Psoas muscle (tissue), 7 donors: ENCODE measurements at regions not wholly inside any gene's neighbourhood (a gene's known extent, or its start where the extent isn't known, plus 50 kb on each side); places are given as distances from the start of the nearest gene placed in this dataset.

ENCODE experiments used
- ATAC-seq, 4 donors: fragments of 200-7000 bp; cut with Tn5 transposase; one replicate each; pipeline ENCODE4 v1.9.1; 2020; ENCODE audit warnings: moderate library complexity in 3 of 4, mild to moderate bottlenecking in 2 of 4
- DNase-seq, 2 donors: peaks; one replicate each; pipeline ENCODE4 v3.0.0-alpha.2; 2020
- H3K27ac ChIP-seq: fragments of 200-600 bp; one replicate; pipeline ENCODE4 v1.8.0; 2022
- H3K27me3 ChIP-seq, 3 donors: fragments of 200-600 bp in 1 of 3; one replicate each; pipeline versions ENCODE4 v1.6.1 to v1.8.0; 2013 to 2022; ENCODE audit warnings: low read length in 2 of 3, mild to moderate bottlenecking in 2 of 3, moderate library complexity in 1 of 3; ENCODE audit not compliant: insufficient read depth in 3 of 3
- H3K36me3 ChIP-seq, 2 donors: fragments of 200-600 bp in 1 of 2; one replicate each; pipeline versions ENCODE4 v1.6.1 to v1.8.0; 2013 to 2022; ENCODE audit warnings: low read depth in 1 of 2, mild to moderate bottlenecking in 1 of 2, moderate library complexity in 1 of 2; ENCODE audit not compliant: insufficient read depth in 1 of 2
- H3K4me1 ChIP-seq: fragments of 200-600 bp; one replicate; pipeline ENCODE4 v1.8.0; 2022
- H3K4me3 ChIP-seq: fragments of 200-600 bp; one replicate; pipeline ENCODE4 v1.8.0; 2022; ENCODE audit warnings: mild to moderate bottlenecking
- H3K9me3 ChIP-seq: fragments of 200-600 bp; one replicate; pipeline ENCODE4 v1.8.0; 2022
- WGBS, 3 donors: extraction: QIAGEN DNeasy Blood & Tissue Kit; methylation state at CpG; one replicate each; pipeline versions ENCODE4 v1.1.6 to v1.1.7; 2013; 5-methylcytosine and 5-hydroxymethylcytosine counted together
- intact Hi-C, 2 donors: fragments of 100-400 bp; cut with DNase I; formaldehyde crosslinking; loops; one replicate each; pipeline versions ENCODE4 v1.11.0 to v1.14.2; 2022
- TF ChIP-seq, protein P1 (sequence below): fragments of 200-600 bp; IDR thresholded peaks from one replicate; pipeline ENCODE4 v1.8.0; 2022; ENCODE audit warnings: antibody characterized with exemption
- donor health status: healthy with polysubstance abuse.
- donor health status: DM: no; HTN: no; CAD: no; lungs with moderate emphysema.
- donor health status: Bipolar disorder and iron deficiency.
- donor health status: healthy.
- donor health status: DM: yes; HTN: yes; CAD: no.
- donor health status: DM: no; HTN: no; CAD: no.
- donor health status: DM: yes; HTN: yes; CAD: no.

DNA sequence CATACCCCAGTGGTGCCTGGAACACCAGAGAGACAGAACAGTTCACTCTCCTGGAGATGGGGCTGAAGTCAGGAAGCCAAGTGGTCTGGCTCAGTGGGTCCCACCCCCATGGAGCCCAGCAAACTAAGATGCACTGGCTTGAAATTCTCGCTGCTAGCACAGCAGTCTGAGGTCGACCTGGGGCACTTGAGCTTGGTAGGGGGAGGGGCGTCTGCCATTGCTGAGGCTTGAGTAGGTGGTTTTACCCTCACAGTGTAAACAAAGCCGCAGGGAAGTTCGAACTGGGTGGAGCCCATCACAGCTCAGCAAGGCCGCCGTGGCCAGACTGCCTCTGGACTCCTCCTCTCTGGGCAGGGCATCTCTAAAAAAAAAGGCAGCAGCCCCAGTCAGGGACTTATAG is 272.0 kb downstream of the KLF13 start:
- Histone ChIP-seq H3K9me3 (no peaks in the 10 kb centered on the region), H3K27me3 (no peaks in the 10 kb centered on the region), H3K36me3 (no peaks in the 10 kb centered on the region), H3K27ac (no peak overlapping the region), H3K4me3 (no peak overlapping the region), H3K4me1 (no peaks in the 10 kb centered on the region)
- TF ChIP-seq, protein P1, sequence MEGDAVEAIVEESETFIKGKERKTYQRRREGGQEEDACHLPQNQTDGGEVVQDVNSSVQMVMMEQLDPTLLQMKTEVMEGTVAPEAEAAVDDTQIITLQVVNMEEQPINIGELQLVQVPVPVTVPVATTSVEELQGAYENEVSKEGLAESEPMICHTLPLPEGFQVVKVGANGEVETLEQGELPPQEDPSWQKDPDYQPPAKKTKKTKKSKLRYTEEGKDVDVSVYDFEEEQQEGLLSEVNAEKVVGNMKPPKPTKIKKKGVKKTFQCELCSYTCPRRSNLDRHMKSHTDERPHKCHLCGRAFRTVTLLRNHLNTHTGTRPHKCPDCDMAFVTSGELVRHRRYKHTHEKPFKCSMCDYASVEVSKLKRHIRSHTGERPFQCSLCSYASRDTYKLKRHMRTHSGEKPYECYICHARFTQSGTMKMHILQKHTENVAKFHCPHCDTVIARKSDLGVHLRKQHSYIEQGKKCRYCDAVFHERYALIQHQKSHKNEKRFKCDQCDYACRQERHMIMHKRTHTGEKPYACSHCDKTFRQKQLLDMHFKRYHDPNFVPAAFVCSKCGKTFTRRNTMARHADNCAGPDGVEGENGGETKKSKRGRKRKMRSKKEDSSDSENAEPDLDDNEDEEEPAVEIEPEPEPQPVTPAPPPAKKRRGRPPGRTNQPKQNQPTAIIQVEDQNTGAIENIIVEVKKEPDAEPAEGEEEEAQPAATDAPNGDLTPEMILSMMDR: no peak
- DNase-seq: no peak
- WGBS, 3 donors: 26 to 39% (median 32%) methylated on average over 7 of the region's 7 CpGs
- ATAC-seq: no peak
- intact Hi-C loops: no loop called here

DNA sequence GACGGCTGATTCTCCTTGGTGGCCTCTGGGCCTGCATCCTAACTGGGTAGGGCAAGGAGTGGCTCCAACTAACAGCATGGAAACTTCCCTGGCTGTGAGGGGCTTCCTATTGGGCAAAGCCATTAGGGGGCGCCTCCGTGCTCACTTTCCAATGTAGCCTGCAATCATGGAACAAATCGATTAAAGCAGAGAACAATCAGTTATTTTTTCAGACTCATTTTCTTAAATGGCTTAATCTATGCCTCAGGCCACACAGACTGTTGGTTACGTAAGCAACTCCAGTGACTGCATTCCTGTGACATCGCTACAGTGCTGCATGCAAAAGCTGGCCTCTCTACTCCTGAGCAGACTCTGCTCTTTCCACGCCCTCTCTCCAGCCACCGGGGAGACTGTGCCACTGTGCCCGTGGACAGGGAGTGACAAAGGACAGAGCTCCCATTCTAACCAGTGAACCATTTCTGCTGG is 278.9 kb downstream of the KLF13 start:
- DNase-seq (no peak), ATAC-seq (no peak)
- no peaks in the 10 kb centered on the region for H3K27me3 ChIP-seq
- no peaks in the 10 kb centered on the region for H3K36me3 ChIP-seq
- WGBS, 3 donors: 34 to 40% (median 39%) methylated on average over 9 of the region's 9 CpGs
- H3K27ac ChIP-seq: no peak overlapping the region
- H3K4me1 ChIP-seq: no peaks in the 10 kb centered on the region
- H3K9me3 ChIP-seq: no peaks in the 10 kb centered on the region
- intact Hi-C loops: no loop called here
- H3K4me3 ChIP-seq: no peak overlapping the region
- TF ChIP-seq, protein P1: no peak

DNA sequence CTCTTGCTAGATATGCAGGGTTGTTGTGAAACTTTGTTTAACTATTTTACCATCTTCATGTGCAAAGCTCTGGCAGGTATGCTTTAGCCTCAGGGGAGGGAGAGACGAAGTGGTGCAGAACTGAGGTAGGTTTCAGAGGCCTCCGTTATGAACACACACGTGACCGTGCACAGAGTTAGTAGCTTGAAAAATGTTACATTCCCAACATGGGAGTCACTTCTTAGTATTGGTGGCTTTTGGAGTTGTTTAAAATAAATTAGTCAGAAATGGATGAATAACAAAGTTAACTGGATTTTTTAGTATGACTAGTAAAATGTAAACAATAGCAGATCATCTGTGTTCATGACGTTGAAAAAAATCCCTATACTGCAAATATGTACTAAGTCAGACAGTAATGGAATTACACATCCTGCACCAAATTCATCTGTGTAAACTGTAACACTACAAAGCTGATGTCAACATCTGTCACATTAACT is 279.6 kb downstream of the KLF13 start:
- 84 to 87% (median 86%) methylated on average over 5 of the region's 5 CpGs for WGBS, 3 donors
- Histone ChIP-seq H3K36me3 (no peaks in the 10 kb centered on the region), H3K27me3 (no peaks in the 10 kb centered on the region), H3K9me3 (no peaks in the 10 kb centered on the region), H3K4me3 (no peak overlapping the region), H3K4me1 (no peaks in the 10 kb centered on the region), H3K27ac (no peak overlapping the region)
- no peak for DNase-seq
- intact Hi-C loops: no loop called here
- TF ChIP-seq, protein P1: no peak
- ATAC-seq: no peak

DNA sequence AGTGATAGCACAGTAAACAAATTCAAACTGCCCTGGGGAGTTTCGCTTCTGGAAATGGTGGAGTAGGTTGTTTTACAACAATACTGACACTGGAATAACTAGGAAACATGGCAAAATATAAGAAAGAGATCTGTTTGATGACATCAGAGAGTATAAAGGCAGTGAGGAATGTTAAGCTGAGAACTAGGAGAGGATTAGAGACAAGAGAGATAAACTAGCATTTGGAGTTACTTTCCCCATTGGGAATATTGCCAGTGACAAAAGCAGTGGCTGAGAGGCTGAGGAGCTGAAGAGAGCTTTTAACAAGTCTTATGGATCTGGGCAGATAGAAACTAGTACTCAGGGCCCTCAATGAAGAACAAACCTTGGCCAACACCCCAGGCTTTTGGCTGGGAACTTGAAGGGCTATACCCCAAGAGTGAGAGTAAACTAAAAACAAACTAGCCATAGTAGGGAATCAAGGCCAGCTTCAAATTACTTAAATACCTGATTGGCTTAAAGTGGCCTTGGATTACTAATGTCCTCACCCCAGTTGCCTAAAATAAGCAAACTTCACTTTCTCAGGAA is 280.4 kb downstream of the KLF13 start:
- no peaks in the 10 kb centered on the region for H3K27me3 ChIP-seq
- DNase-seq: no peak
- H3K4me1 ChIP-seq: no peaks in the 10 kb centered on the region
- WGBS, 3 donors: 88 to 93% (median 89%) methylated on average over 1 of the region's 1 CpG
- no peaks in the 10 kb centered on the region for H3K36me3 ChIP-seq
- H3K27ac ChIP-seq: no peak overlapping the region
- intact Hi-C loops: no loop called here
- H3K9me3 ChIP-seq: no peaks in the 10 kb centered on the region
- no peak for ATAC-seq
- TF ChIP-seq, protein P1: no peak
- no peak overlapping the region for H3K4me3 ChIP-seq

DNA sequence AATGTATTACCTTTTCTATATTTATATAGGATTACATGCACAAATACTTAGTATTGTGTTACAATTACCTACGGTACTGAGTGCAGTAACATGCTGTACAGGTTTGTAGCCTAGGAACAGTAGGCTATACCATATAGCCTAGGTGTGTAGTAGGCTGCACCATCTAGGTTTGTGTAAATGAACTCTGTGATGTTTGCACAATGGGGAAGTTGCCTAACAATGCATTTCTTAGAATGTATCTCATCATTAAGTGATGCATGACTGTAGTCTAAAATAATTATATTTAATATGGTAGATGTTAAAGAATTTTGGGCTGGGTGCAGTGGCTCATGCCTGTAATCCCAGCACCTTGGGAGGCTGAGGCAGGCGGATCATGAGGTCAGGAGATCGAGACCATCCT is 281.0 kb downstream of the KLF13 start:
- H3K27ac ChIP-seq: no peak overlapping the region
- DNase-seq: no peak
- no peak overlapping the region for H3K4me3 ChIP-seq
- ATAC-seq: no peak
- TF ChIP-seq, protein P1: no peak
- H3K27me3 ChIP-seq: no peaks in the 10 kb centered on the region
- no peaks in the 10 kb centered on the region for H3K9me3 ChIP-seq
- H3K36me3 ChIP-seq: no peaks in the 10 kb centered on the region
- H3K4me1 ChIP-seq: no peaks in the 10 kb centered on the region
- intact Hi-C loops: no loop called here
- WGBS, 3 donors: 80 to 87% (median 85%) methylated on average over 2 to 3 of the region's 3 CpGs
